NCI-H1417 treated with DMSO at 0.1 percent for 48 hours (cell line): ENCODE measurements at regions not wholly inside any gene's neighbourhood (a gene's known extent, or its start where the extent isn't known, plus 50 kb on each side); places are given as distances from the start of the nearest gene placed in this dataset.
"Not testable (repeated sequence)": the region's sequence is repeated elsewhere in the genome, so short reads cannot be mapped to it uniquely, and the experiment has no call there.

Experiments used
- DNase-seq: peaks from one replicate; lab custom pipeline; 2025; lab: John Stamatoyannopoulos, UW

GRCh38 chr1:91098299-91098906 lies 76.6 kb upstream of the ZNF644 start:
- no peak for DNase-seq

- DNase-seq, result not testable (repeated sequence)
Observed at GRCh38 chr1:91095321-91095720, 73.5 kb upstream of the ZNF644 start.

GRCh38 chr1:91092503-91092902 lies 70.7 kb upstream of the ZNF644 start:
- no peak for DNase-seq

GRCh38 chr1:91091812-91092211 lies 70.0 kb upstream of the ZNF644 start:
- no peak for DNase-seq

GRCh38 chr1:91080650-91081049 lies 58.8 kb upstream of the ZNF644 start:
- DNase-seq, result no peak

DNA sequence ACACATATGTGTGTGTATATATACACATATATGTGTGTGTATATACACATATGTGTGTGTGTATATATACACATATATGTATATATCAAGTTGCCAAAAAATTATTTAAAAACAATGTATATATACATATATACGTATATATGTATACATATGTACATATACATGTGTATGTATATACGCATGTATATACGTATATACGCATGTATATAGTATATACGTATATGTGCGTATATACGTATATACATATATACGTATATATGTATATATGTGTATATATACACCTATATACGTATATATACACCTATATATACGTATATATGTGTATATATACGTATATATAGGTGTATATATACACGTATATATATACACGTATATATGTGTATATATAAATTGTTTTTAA lies 57.0 kb upstream of the ZNF644 start:
- DNase-seq, result no peak

DNA sequence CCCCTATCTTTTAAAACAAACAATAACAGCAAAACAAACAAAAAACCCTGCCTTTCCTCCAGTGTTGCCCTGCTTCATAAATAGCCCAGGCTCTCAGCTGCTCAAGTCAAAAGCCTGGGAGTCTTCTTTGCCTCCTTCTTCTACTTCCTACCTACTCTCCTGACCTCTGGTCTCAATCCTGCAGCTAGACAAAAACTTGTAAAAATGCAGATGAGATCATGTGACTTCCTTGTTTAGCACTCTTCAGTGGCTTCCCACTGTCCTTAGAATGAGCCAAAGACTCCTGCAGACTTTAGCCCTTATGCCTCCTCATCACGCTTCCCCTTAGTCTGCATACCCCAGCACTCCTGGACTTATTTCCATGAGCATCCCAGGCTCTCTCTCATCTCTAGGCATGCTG lies 55.0 kb upstream of the ZNF644 start:
- no peak for DNase-seq

DNA sequence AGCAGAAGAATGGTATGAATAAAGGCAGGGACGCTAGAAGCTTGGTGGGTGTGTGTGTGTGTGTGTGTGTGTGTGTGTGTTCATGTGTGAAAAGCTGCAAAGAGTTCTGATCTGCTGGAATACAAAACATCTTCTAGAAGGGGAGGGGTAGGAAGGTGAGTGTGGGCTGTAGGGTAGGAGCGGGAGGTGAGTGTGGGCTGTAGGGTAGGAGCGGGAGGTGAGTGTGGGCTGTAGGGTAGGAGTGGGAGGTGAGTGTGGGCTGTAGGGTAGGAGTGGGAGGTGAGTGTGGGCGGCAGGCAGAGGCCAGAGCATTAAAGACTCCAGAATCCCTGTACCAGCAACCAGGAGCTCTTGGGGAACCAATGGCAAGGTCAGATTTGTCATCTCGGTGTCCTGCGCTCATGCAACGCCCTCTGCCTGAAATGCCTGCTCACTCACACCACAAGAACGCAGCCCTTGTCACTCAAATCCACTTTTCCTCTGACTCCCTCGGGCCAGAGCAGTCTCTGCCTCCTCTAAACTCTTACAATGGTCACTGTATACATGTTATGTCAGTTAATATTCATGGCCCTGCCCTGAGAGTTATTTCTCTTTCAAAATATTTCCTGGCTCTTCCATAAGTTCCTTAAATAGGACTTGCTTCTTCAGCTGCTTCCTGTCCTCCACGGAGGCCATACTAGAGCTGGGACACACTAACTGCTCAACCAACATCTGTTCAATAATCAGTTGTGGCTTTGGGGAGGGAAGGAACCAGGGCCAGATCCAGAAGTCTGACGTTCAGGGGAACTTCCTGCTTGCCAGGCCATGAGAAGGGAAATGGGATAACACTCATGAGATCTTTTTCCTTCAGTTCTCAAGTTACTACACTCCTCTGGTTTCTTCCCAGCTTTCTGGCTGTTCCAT lies 53.6 kb upstream of the ZNF644 start:
- no peak for DNase-seq

GRCh38 chr1:91073299-91073698 lies 51.5 kb upstream of the ZNF644 start:
- no peak for DNase-seq

DNA sequence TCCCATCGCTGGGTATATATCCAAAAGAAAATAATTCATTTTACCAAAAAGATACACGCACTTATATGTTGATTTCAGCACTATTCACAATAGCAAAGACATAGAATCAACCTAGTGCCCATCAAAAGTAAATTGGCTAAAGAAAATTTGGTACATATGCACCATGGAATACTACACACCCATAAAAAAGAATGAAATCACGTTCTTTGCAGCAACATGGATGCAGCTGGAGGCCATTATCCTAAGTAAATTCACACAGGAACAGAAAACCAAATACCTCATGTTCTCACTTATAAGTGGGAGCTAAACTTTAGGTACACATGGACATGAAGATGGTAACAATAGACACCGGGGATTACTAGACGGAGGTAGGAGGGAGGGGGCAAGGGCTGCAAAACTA lies 50.0 kb upstream of the ZNF644 start:
- DNase-seq, result no peak
